ENCODE measurements at regions not wholly inside any gene's neighbourhood (a gene's known extent, or its start where the extent isn't known, plus 50 kb on each side); places are given as distances from the start of the nearest gene placed in this dataset.

DNA sequence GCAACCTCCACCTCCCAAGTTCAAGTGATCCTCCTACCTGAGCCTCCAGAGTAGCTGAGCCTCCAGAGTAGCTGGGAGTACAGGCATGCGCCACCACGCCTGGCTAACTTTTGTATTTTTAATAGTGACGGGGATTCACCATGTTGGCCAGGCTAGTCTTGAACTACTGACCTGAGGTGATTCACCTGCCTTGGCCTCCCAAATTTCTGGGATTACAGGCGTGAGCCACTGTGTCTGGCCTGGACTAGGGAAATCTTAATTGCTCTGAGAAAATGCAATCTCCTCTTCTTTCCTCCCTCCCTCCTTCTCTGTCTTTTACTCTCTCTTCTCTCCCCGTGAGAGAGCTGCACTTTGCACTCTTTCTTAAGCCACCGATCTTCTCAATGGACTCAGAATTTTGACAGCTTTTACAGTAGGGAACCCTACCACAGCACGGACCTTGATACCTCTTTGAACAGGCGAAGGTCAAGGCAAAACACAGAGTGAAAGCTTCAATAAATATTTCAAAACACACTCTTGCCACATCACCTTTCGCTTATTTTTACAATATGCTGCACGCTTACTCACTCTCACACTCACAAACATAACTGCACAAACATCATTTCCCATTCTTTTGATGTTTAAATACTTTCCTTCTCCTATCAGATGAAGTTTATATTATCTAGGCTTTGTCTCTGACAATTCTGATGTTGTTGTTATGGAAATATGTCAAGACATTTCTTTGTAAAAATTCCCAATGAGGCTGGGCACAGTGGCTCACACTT, 173.4 kb upstream of the NRP1 start:
- DNase-seq (ENCODE audit: insufficient read length) (no peak), FAIRE-seq (no peak)
- TF ChIP-seq POLR2A (IDR thresholded peaks at IDR 0.05; ENCODE audit: low read depth, low read length) (no peak), POLR2AphosphoS5 (IDR thresholded peaks at IDR 0.05; ENCODE audit: low read depth, low read length) (no peak), TAF1 (IDR thresholded peaks at IDR 0.05; ENCODE audit: borderline replicate concordance, low read depth, low read length) (no peak)

DNA sequence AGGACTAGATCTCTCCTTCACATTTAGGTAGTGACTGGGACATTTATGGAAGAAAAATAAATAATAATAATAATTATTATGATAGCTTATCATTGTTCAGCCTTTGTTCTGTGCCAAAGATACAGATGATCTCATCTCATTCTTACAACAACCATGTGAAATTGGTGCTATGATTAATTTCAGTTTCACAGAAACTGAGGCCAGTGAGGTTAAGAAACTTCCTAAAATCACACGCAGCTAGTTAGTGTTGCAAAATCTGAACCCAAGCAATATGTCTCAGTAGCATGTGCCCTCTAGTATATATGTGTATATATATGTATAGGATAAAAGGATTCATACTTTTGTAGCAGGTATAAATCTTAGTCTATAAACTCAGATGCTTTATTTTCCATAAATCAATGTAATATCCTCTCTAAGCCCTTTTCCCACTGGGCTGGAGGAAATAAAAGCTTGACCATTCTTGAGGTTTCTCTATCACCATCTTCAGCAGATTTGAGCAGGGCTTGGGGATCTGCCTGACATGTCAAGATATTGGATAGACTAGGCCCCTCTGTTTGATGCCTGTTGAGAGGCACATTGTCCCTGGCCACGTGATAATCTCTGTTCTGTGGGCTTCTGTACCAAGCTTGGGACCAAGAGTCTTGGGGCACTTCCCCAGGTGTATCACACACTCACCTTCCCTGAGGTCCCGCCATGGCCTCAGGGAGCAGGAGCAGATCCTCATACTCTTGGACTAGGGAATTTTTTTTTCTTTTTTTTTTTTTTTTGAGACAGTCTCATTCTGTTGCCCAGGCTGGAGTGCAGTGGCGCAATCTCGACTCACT, 172.6 kb upstream of the NRP1 start:
- DNase-seq (ENCODE audit: insufficient read length) = no peak
- no peak for TF ChIP-seq POLR2A (IDR thresholded peaks at IDR 0.05; ENCODE audit: low read depth, low read length)
- TF ChIP-seq POLR2AphosphoS5 (IDR thresholded peaks at IDR 0.05; ENCODE audit: low read depth, low read length) = no peak
- no peak for TF ChIP-seq TAF1 (IDR thresholded peaks at IDR 0.05; ENCODE audit: borderline replicate concordance, low read depth, low read length)
- FAIRE-seq = no peak

DNA sequence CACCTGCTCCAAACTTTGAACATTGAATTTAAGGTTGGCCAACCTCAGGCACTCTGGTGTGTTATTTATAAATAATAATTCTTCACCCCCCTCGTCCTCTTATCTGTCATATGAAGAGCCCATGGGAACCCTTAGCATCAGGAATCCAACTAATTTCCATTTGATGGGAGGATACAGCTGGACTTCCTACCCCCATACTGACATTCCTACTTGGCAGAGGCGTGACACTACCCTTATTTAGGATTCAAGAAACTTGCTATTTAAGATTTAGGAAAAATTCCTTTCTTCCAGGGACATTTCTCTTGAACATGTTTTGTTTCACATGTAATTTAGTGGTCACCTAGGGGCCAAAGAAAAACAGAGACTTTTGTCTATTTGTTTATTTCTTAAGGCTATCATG, 171.9 kb upstream of the NRP1 start:
- TF ChIP-seq TAF1 (IDR thresholded peaks at IDR 0.05; ENCODE audit: borderline replicate concordance, low read depth, low read length) = no peak
- no peak for FAIRE-seq
- DNase-seq (ENCODE audit: insufficient read length) = no peak

DNA sequence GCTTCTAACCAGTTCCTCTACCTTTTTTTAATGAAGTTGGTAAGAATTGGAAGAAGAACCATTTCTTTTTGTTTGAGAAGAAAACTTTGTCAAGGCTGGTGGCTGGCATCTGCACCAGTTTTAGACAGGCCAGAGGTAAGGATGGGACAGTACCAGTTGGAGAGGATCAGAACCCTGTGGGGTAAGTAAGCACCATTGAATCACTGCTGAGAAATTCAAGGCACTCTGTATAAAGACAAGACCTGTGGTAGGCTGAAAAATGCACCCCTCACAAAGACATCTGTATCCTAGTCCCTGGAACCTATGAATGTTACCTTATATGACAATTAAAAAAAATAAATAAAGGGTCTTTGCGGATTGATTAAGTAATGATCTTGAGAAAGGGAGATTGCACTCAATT, 166.7 kb upstream of the NRP1 start:
- TF ChIP-seq POLR2A (IDR thresholded peaks at IDR 0.05; ENCODE audit: low read depth, low read length) (no peak), POLR2AphosphoS5 (IDR thresholded peaks at IDR 0.05; ENCODE audit: low read depth, low read length) (no peak), TAF1 (IDR thresholded peaks at IDR 0.05; ENCODE audit: borderline replicate concordance, low read depth, low read length) (no peak)
- no peak for DNase-seq (ENCODE audit: insufficient read length)
- no peak for FAIRE-seq

DNA sequence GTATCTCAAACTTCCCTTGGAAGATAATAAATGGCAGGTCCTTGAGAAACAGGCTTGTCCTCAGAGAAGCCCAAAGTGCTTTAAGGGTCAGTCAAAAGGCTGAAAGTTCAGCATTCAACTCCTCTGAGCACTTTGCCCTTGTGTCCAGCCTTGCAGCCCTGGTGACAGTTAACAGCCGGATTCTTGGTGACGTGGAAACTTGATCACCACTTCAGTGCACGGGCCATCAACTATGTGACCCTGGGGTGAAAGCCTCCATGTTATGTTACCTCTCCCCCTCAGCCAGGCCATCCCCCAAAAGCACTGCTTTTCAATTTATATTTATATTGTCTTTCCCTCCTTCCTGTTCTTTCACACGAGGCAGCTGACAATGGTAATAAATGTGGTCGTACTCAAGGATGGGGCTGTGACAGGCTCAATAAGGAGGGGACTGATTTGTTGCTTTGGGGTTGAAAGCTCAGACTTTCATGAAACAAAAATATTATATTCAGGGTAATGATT, 164.0 kb upstream of the NRP1 start:
- TF ChIP-seq POLR2A (IDR thresholded peaks at IDR 0.05; ENCODE audit: low read depth, low read length) (no peak), POLR2AphosphoS5 (IDR thresholded peaks at IDR 0.05; ENCODE audit: low read depth, low read length) (no peak), TAF1 (IDR thresholded peaks at IDR 0.05; ENCODE audit: borderline replicate concordance, low read depth, low read length) (no peak)
- FAIRE-seq (no peak), DNase-seq (ENCODE audit: insufficient read length) (no peak)

DNA sequence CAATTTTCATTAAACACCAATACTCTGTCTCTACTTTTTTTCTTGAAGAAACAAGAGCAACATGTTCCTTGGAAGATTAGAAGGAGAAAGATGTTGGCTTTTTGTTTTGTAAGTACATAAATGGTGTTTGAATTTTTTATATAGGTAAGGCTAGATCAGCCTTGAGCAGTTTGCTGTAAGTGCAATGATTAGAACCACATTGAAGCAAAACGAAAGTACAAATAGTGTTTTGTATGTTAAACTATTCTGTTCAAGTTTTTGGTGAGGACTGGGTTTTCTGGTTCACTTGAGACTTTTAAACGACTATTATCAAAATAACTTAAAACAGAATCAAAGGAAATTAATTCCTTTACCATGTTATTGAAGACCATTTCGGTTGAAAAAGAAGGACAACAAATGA, 162.9 kb upstream of the NRP1 start:
- TF ChIP-seq TAF1 (IDR thresholded peaks at IDR 0.05; ENCODE audit: borderline replicate concordance, low read depth, low read length) (no peak), POLR2AphosphoS5 (IDR thresholded peaks at IDR 0.05; ENCODE audit: low read depth, low read length) (no peak), POLR2A (IDR thresholded peaks at IDR 0.05; ENCODE audit: low read depth, low read length) (no peak)
- no peak for DNase-seq (ENCODE audit: insufficient read length)
- no peak for FAIRE-seq

DNA sequence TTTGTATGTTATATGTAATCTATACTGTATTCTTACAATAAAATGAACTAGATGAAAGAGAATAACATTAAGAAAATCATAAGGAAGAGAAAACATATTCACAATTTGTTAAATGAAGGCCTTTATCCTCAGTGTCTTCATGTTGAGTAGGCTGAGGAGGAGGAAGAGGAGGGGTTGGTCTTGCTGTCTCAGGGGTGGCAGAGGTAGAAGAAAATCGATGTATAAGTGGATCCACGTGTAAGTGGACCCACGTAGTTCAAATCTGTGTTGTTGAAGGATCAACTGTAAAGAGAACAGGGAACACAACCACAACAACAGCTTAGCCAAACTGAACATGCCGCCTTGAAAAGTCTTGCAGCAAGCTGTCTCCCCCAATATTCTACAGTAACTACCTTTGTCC, 161.6 kb upstream of the NRP1 start:
- TF ChIP-seq POLR2AphosphoS5 (IDR thresholded peaks at IDR 0.05; ENCODE audit: low read depth, low read length) = no peak
- TF ChIP-seq TAF1 (IDR thresholded peaks at IDR 0.05; ENCODE audit: borderline replicate concordance, low read depth, low read length) = no peak
- TF ChIP-seq POLR2A (IDR thresholded peaks at IDR 0.05; ENCODE audit: low read depth, low read length) = no peak
- FAIRE-seq (no peak), DNase-seq (ENCODE audit: insufficient read length) (no peak)

DNA sequence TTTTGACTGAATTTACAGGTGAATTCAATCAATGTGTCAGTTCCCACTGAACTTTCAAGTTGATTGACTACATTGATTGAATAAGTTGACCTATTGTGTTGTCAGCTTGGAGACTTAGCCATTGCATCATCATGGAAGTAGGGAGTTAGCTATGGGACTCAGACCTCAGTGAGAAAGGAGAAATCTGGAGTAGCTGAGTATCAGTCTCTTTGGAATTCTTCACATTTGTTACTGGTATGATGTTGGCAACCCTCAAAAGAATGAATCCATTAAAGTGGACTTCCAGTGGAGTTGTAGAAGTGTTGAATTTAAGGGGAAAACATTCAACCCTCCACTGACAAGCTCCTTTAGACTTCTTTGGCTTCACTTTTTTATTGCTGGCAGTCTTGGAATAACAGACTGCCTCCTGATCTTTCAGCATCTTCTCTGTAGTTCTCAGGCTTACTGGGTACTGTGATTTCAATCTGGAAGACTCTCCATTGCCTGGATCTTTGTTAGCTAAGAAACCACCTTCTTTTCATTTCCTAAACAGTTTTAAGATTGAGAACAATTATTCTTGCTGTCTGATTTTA, 160.3 kb upstream of the NRP1 start:
- no peak for DNase-seq (ENCODE audit: insufficient read length)
- no peak for TF ChIP-seq POLR2A (IDR thresholded peaks at IDR 0.05; ENCODE audit: low read depth, low read length)
- TF ChIP-seq TAF1 (IDR thresholded peaks at IDR 0.05; ENCODE audit: borderline replicate concordance, low read depth, low read length) = no peak
- TF ChIP-seq POLR2AphosphoS5 (IDR thresholded peaks at IDR 0.05; ENCODE audit: low read depth, low read length) = no peak
- FAIRE-seq = no peak

DNA sequence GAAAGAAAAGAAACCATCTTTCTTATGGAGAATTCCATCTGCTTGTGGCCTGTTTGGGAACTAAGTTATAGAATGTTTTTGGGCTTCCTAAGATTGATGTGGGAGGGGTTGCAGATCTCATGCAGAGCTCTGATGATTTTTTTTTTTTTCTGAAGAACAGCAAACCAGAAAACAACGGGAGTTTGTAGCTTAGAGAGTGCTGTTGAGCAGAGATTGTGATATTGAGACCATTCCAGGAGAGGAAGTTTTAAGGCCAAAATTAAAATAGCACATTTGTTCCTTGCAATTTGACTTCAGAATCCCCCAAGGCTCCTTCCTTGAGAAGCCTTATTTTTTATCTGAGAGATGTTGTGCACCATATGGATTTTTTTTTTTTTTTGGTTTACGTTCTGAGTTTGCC, 159.5 kb upstream of the NRP1 start:
- TF ChIP-seq TAF1 (IDR thresholded peaks at IDR 0.05; ENCODE audit: borderline replicate concordance, low read depth, low read length) (no peak), POLR2A (IDR thresholded peaks at IDR 0.05; ENCODE audit: low read depth, low read length) (no peak), POLR2AphosphoS5 (IDR thresholded peaks at IDR 0.05; ENCODE audit: low read depth, low read length) (no peak)
- DNase-seq (ENCODE audit: insufficient read length) (no peak), FAIRE-seq (no peak)

DNA sequence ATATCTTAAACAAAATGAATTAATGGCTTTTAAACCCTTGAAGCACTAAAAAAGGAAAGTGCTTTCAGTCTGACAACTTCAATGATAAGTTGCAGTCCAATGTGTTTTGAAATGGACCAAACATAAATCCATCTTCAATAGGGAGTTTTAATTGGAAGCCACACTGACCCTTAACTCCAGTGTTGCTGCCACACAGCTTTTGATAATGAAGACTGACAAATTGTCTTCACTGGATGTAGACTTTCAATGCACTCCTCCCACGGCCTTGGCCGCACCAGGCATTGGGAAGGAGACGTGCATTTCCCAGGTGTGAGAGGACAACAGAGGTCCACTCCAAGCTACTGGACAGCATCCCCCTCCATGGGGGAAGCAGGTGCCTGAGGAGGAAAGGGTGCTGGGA, 159.0 kb upstream of the NRP1 start:
- FAIRE-seq = no peak
- DNase-seq (ENCODE audit: insufficient read length) = no peak
- no peak for TF ChIP-seq TAF1 (IDR thresholded peaks at IDR 0.05; ENCODE audit: borderline replicate concordance, low read depth, low read length)
- no peak for TF ChIP-seq POLR2A (IDR thresholded peaks at IDR 0.05; ENCODE audit: low read depth, low read length)
- TF ChIP-seq POLR2AphosphoS5 (IDR thresholded peaks at IDR 0.05; ENCODE audit: low read depth, low read length) = no peak

DNA sequence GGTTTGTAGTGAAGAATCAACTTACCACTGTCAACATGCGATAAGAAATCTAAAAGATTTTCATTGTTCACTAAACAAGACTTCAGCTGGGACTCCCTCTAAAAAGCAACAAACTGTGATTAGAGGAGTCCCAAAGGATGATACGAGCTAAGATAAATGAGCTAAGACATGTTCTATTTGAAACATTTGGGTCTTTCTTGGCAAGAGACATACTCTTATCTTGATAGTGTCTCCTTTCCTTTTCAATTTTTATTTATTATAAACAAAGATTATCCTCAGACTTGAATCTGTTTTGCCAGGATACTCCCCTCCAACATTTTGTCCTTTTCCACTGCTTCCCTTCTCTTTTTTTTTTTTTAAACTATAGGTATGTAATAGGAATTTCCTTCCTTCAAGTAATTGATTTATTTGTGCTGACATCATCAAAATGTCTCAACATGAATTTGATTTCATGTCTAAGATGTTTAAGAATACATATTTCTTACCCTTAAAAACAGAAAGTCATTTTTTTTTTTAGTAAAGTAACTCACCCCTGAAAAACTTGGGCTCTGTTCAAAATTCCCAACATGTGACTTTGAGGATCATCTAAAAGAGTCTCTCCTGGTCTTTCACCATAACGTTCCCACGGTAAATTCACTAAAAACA, 158.4 kb upstream of the NRP1 start:
- no peak for DNase-seq (ENCODE audit: insufficient read length)
- no peak for FAIRE-seq
- TF ChIP-seq TAF1 (IDR thresholded peaks at IDR 0.05; ENCODE audit: borderline replicate concordance, low read depth, low read length) = no peak
